ENCODE measurements at regions not wholly inside any gene's neighbourhood (a gene's known extent, or its start where the extent isn't known, plus 50 kb on each side); places are given as distances from the start of the nearest gene placed in this dataset.

GRCh38 chr7:138276891-138277290, 183.2 kb upstream of the TRIM24 start:
- TF ChIP-seq, protein P1, sequence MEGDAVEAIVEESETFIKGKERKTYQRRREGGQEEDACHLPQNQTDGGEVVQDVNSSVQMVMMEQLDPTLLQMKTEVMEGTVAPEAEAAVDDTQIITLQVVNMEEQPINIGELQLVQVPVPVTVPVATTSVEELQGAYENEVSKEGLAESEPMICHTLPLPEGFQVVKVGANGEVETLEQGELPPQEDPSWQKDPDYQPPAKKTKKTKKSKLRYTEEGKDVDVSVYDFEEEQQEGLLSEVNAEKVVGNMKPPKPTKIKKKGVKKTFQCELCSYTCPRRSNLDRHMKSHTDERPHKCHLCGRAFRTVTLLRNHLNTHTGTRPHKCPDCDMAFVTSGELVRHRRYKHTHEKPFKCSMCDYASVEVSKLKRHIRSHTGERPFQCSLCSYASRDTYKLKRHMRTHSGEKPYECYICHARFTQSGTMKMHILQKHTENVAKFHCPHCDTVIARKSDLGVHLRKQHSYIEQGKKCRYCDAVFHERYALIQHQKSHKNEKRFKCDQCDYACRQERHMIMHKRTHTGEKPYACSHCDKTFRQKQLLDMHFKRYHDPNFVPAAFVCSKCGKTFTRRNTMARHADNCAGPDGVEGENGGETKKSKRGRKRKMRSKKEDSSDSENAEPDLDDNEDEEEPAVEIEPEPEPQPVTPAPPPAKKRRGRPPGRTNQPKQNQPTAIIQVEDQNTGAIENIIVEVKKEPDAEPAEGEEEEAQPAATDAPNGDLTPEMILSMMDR (IDR thresholded peaks at IDR 0.05) = no peak
- ChIA-PET CTCF (no interaction called here), POLR2A (no interaction called here)
- H3K36me3 ChIP-seq (ENCODE audit: insufficient read depth, low read length) = no peaks in the 10 kb centered on the region
- H3K4me1 ChIP-seq (ENCODE audit: insufficient read depth, low read length) = no peaks in the 10 kb centered on the region
- no peaks in the 10 kb centered on the region for H3K9me3 ChIP-seq (ENCODE audit: control insufficient read depth in 1 of 2, insufficient read depth in 1 of 2, low read length in 2 of 2)
- Mint-ChIP-seq H3K4me3 (no peak overlapping the region), H3K4me1 (ENCODE audit: low read depth) (no peaks in the 10 kb centered on the region), H3K27ac (no peak overlapping the region), H3K36me3 (ENCODE audit: low read depth) (no peaks in the 10 kb centered on the region), H3K9me3 (no peaks in the 10 kb centered on the region), H3K27me3 (peaks cover 6% of the 10 kb centered on the region)
- DNase-seq (no peak), ATAC-seq (ENCODE audit: poor library complexity) (no peak)
- no peaks in the 10 kb centered on the region for H3K27me3 ChIP-seq (ENCODE audit: control insufficient read depth in 1 of 2, insufficient read depth in 2 of 2, low read length in 2 of 2)
- H3K4me3 ChIP-seq (ENCODE audit: low read length) = no peak overlapping the region
- no peak overlapping the region for H3K27ac ChIP-seq (ENCODE audit: low read depth in 1 of 2, low read length in 2 of 2)
- intact Hi-C loops (cut with DNase I, micrococcal nuclease) = no loop called here

- Mint-ChIP-seq H3K36me3 (ENCODE audit: low read depth) (no peaks in the 10 kb centered on the region), H3K4me1 (ENCODE audit: low read depth) (no peaks in the 10 kb centered on the region), H3K4me3 (no peak overlapping the region), H3K27me3 (peaks cover 15% of the 10 kb centered on the region), H3K27ac (no peak overlapping the region), H3K9me3 (no peaks in the 10 kb centered on the region)
- DNase-seq (no peak), ATAC-seq (ENCODE audit: poor library complexity) (no peak)
- POLR2A ChIA-PET = no interaction called here
- Histone ChIP-seq H3K4me3 (ENCODE audit: low read length) (no peak overlapping the region), H3K4me1 (ENCODE audit: insufficient read depth, low read length) (no peaks in the 10 kb centered on the region), H3K9me3 (ENCODE audit: control insufficient read depth in 1 of 2, insufficient read depth in 1 of 2, low read length in 2 of 2) (no peaks in the 10 kb centered on the region), H3K36me3 (ENCODE audit: insufficient read depth, low read length) (no peaks in the 10 kb centered on the region), H3K27ac (ENCODE audit: low read depth in 1 of 2, low read length in 2 of 2) (no peak overlapping the region), H3K27me3 (ENCODE audit: control insufficient read depth in 1 of 2, insufficient read depth in 2 of 2, low read length in 2 of 2) (no peaks in the 10 kb centered on the region)
- TF ChIP-seq, protein P1 (IDR thresholded peaks at IDR 0.05) = no peak
- CTCF ChIA-PET = no interaction called here
- intact Hi-C loops (cut with DNase I, micrococcal nuclease) = no loop called here
Measured at GRCh38 chr7:138278601-138279000, 181.5 kb upstream of the TRIM24 start.

- Mint-ChIP-seq H3K36me3 (ENCODE audit: low read depth) (no peaks in the 10 kb centered on the region), H3K4me3 (no peak overlapping the region), H3K27me3 (peaks cover 15% of the 10 kb centered on the region), H3K27ac (no peak overlapping the region), H3K9me3 (no peaks in the 10 kb centered on the region), H3K4me1 (ENCODE audit: low read depth) (no peaks in the 10 kb centered on the region)
- DNase-seq = no peak
- Histone ChIP-seq H3K27ac (ENCODE audit: low read depth in 1 of 2, low read length in 2 of 2) (no peak overlapping the region), H3K4me1 (ENCODE audit: insufficient read depth, low read length) (no peaks in the 10 kb centered on the region), H3K27me3 (ENCODE audit: control insufficient read depth in 1 of 2, insufficient read depth in 2 of 2, low read length in 2 of 2) (no peaks in the 10 kb centered on the region), H3K36me3 (ENCODE audit: insufficient read depth, low read length) (no peaks in the 10 kb centered on the region), H3K9me3 (ENCODE audit: control insufficient read depth in 1 of 2, insufficient read depth in 1 of 2, low read length in 2 of 2) (no peaks in the 10 kb centered on the region), H3K4me3 (ENCODE audit: low read length) (no peak overlapping the region)
- no peak for ATAC-seq (ENCODE audit: poor library complexity)
- POLR2A ChIA-PET = no interaction called here
- intact Hi-C loops (cut with DNase I, micrococcal nuclease) = no loop called here
- TF ChIP-seq, protein P1 (IDR thresholded peaks at IDR 0.05) = no peak
- CTCF ChIA-PET = no interaction called here
Measured at GRCh38 chr7:138282997-138283396, 177.1 kb upstream of the TRIM24 start.

Data from CD4-positive, alpha-beta T cell (primary cell).